ENCODE measurements at regions not wholly inside any gene's neighbourhood (a gene's known extent, or its start where the extent isn't known, plus 50 kb on each side); places are given as distances from the start of the nearest gene placed in this dataset.

DNA sequence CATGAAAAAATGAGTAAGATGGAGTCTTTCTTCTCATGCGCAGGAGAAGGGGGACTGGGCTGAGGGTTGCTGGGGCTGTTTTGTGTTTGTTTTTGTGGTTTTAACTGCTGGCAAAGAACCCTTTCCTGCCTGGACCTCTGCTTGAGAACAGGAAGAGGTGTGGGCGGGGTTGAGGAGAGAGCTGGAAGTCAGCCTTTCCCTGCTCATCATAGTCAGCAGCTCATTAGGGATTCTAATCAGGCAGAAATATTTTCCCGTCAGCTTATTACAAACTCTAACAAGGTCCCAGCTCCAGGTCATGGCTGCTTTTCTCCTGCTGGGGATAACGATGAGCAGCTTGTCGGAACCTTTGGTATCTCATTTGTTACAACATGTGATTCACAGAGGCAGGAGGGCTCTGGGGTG, 185.0 kb upstream of the NRXN3 start:
- H3K27ac ChIP-seq = no peak overlapping the region
- no peak for TF ChIP-seq ZFX (IDR thresholded peaks at IDR 0.05)
- TF ChIP-seq, protein P1, sequence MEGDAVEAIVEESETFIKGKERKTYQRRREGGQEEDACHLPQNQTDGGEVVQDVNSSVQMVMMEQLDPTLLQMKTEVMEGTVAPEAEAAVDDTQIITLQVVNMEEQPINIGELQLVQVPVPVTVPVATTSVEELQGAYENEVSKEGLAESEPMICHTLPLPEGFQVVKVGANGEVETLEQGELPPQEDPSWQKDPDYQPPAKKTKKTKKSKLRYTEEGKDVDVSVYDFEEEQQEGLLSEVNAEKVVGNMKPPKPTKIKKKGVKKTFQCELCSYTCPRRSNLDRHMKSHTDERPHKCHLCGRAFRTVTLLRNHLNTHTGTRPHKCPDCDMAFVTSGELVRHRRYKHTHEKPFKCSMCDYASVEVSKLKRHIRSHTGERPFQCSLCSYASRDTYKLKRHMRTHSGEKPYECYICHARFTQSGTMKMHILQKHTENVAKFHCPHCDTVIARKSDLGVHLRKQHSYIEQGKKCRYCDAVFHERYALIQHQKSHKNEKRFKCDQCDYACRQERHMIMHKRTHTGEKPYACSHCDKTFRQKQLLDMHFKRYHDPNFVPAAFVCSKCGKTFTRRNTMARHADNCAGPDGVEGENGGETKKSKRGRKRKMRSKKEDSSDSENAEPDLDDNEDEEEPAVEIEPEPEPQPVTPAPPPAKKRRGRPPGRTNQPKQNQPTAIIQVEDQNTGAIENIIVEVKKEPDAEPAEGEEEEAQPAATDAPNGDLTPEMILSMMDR (conservative IDR thresholded peaks at IDR 0.05) = no peak

- TF ChIP-seq, protein P1 (conservative IDR thresholded peaks at IDR 0.05) = no peak
- no peak for TF ChIP-seq ZFX (IDR thresholded peaks at IDR 0.05)
- no peak overlapping the region for H3K27ac ChIP-seq
These were observed 183.4 kb upstream of the NRXN3 start for GRCh38 chr14:77986773-77987172.

GRCh38 chr14:77988096-77988870, 181.9 kb upstream of the NRXN3 start:
- no peak for TF ChIP-seq ZFX (IDR thresholded peaks at IDR 0.05)
- TF ChIP-seq, protein P1 (conservative IDR thresholded peaks at IDR 0.05) = no peak
- no peak overlapping the region for H3K27ac ChIP-seq

DNA sequence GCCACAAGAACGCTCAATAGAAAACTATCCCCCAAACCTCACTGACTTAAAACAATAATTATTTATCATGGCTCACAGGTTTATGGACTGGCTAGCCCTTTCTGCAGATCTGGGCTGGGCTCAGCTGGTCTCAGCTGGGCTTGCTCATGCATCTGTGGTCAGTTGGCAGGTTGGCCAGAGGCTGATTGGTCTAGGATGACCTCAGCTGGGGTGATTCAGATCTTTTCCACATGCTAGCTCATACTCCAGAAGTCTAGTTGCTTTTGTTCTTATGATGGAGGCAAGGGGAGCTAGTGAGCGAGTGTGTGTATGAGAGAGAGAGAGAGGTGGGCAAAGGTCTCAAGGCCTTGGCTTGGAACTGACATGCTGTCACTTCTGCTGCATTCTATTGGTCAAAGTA, 181.2 kb upstream of the NRXN3 start:
- no peak overlapping the region for H3K27ac ChIP-seq
- TF ChIP-seq ZFX (IDR thresholded peaks at IDR 0.05) = no peak
- TF ChIP-seq, protein P1 (conservative IDR thresholded peaks at IDR 0.05) = no peak

DNA sequence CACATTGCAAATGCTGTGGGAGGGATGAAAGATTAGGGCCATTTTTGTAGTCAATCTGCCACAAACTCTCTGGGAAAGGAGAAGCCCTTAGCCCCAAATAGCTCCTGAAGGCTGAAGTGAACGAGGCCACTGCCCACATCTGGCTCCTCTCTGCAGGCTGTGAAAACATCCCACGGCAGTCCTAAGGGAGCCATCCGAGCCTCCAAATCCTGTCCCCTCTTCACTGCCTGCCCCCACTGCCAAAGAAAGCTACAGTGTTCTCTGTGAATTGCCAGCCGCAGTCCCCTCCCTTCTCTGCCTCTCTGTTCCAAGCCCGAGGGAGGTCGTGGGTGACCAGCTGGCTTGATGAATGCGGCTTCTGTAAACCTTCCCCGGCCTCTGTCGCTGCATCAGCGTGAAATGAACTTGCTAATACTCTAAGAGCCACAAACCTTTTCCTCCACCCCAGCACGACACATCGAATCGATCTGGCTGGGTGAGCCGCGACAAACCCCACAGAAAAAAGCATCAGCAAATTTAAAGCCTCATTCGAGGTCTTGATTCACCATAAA, 180.7 kb upstream of the NRXN3 start:
- H3K27ac ChIP-seq = no peak overlapping the region
- TF ChIP-seq ZFX (IDR thresholded peaks at IDR 0.05) = no peak

DNA sequence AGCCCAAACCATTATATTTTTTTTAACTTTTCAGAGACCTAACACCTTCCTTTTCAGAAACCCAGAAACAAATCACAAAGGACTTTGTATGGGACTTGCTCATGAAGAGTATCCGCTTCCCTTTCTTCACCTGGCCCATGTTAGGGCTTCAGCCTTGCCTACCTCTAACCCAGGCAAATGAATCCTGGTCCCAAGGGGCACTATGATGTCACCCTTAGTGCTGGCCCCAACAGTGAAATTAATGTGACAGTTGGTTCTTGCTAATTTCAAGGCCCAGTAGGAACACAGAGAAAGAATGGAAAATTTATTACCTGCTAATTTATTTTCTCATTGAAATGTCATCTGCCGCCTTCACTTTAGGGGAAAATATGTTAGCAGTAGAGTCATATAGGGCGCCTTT, 179.8 kb upstream of the NRXN3 start:
- TF ChIP-seq, protein P1 (conservative IDR thresholded peaks at IDR 0.05) = no peak
- TF ChIP-seq ZFX (IDR thresholded peaks at IDR 0.05) = no peak
- H3K27ac ChIP-seq = no peak overlapping the region

DNA sequence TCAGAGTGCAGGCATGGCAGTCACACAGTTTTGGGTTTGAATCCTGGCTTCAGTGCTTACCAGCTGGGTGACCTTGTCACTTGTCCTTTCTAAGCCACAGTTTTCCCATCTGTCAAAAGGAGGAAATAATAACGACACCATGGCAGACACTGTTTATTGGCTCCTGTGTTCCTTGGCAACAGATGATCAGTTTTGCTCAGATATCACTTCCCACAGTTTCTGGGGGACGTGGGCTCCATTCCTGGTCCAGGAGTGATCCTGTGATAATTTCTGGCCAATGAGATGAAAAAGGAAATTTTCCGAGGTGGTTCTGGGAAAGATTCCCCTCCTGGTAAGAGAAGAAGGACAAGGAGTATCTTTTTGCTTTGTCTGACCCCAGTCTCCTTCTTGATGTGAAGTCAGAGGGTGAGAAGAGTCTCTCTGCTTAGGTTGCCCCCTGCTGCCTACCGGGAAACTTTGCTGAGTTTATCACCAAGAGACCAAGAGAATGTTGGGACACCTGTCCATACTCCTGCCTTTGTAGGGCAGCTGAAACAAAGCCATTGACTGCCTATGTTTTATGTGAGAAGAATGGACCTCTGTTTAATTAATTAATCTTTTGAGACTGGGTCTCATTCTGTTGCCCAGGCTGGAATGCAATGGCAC, 178.9 kb upstream of the NRXN3 start:
- TF ChIP-seq ZFX (IDR thresholded peaks at IDR 0.05) = no peak
- TF ChIP-seq, protein P1 (conservative IDR thresholded peaks at IDR 0.05) = peak; percentile 18

More for the DNA sequence above, 178.9 kb upstream of the NRXN3 start:
- no peak overlapping the region for H3K27ac ChIP-seq
